ENCODE measurements at regions not wholly inside any gene's neighbourhood (a gene's known extent, or its start where the extent isn't known, plus 50 kb on each side); places are given as distances from the start of the nearest gene placed in this dataset.

GRCh38 chr2:155518094-155518493 lies 814.4 kb downstream of the NR4A2 start:
- no peak overlapping the region for H2AFZ ChIP-seq (ENCODE audit: low read depth)
- POLR2A ChIA-PET = no interaction called here
- no peak overlapping the region for H3K9ac ChIP-seq
- no peaks in the 10 kb centered on the region for H3K79me2 ChIP-seq (ENCODE audit: insufficient read depth)
- WGBS (ENCODE audit: low lambda C conversion rate) = 4% methylated on average over 3 of the region's 3 CpGs
- no peaks in the 10 kb centered on the region for H3K36me3 ChIP-seq (replicated peaks in 1 of 2; ENCODE audit: control insufficient read depth in 1 of 2, insufficient read depth in 2 of 2, low read length in 1 of 2)
- H3K4me1 ChIP-seq (ENCODE audit: control insufficient read depth in 1 of 2, insufficient read depth in 2 of 2, low read depth in 1 of 2, low read length in 1 of 2) = no peaks in the 10 kb centered on the region
- TF ChIP-seq FOXM1 (IDR thresholded peaks at IDR 0.05; ENCODE audit: low read depth) (no peak), TCF12 (IDR thresholded peaks at IDR 0.05) (no peak), FOSL2 (IDR thresholded peaks at IDR 0.05; ENCODE audit: borderline replicate concordance, low read depth) (no peak), RAD21 (IDR thresholded peaks at IDR 0.05; ENCODE audit: low read length) (no peak), YY1 (IDR thresholded peaks at IDR 0.05; ENCODE audit: low read depth) (no peak), EP300 (IDR thresholded peaks at IDR 0.05; ENCODE audit: borderline replicate concordance in 1 of 2, low read depth in 1 of 2, low read length in 1 of 2) (no peak), CHD2 (IDR thresholded peaks at IDR 0.05; ENCODE audit: low read length, partially characterized antibody) (no peak)
- TF ChIP-seq, protein P1, sequence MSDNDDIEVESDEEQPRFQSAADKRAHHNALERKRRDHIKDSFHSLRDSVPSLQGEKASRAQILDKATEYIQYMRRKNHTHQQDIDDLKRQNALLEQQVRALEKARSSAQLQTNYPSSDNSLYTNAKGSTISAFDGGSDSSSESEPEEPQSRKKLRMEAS (IDR thresholded peaks at IDR 0.05; ENCODE audit: low read depth) = no peak
- TF ChIP-seq, protein P2, sequence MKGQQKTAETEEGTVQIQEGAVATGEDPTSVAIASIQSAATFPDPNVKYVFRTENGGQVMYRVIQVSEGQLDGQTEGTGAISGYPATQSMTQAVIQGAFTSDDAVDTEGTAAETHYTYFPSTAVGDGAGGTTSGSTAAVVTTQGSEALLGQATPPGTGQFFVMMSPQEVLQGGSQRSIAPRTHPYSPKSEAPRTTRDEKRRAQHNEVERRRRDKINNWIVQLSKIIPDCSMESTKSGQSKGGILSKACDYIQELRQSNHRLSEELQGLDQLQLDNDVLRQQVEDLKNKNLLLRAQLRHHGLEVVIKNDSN (IDR thresholded peaks at IDR 0.05; ENCODE audit: borderline replicate concordance, low read depth) = no peak
- no peaks in the 10 kb centered on the region for H3K9me2 ChIP-seq
- CTCF ChIA-PET = no interaction called here
- no peak for DNase-seq
- no peak overlapping the region for H3K27ac ChIP-seq (ENCODE audit: low read depth in 2 of 2, low read length in 1 of 2)
- no peak overlapping the region for H3K4me2 ChIP-seq
- no peaks in the 10 kb centered on the region for H3F3A ChIP-seq (replicated peaks; ENCODE audit: insufficient read depth)
- H3K27me3 ChIP-seq (ENCODE audit: insufficient read depth) = 0 out of 2 replicates have a peak, but pooled peaks cover 5% of the 10 kb centered on the region
- no peaks in the 10 kb centered on the region for H3K9me3 ChIP-seq
- no peak overlapping the region for H3K4me3 ChIP-seq (ENCODE audit: low read depth in 2 of 2, low read length in 1 of 2)
- H4K20me1 ChIP-seq (ENCODE audit: insufficient read depth) = no peaks in the 10 kb centered on the region

GRCh38 chr2:155517362-155517761 lies 815.2 kb downstream of the NR4A2 start:
- Histone ChIP-seq H3K27ac (ENCODE audit: low read depth in 2 of 2, low read length in 1 of 2) (no peak overlapping the region), H2AFZ (ENCODE audit: low read depth) (no peak overlapping the region), H3K4me3 (ENCODE audit: low read depth in 2 of 2, low read length in 1 of 2) (no peak overlapping the region), H4K20me1 (ENCODE audit: insufficient read depth) (no peaks in the 10 kb centered on the region), H3F3A (replicated peaks; ENCODE audit: insufficient read depth) (no peaks in the 10 kb centered on the region), H3K9me2 (no peaks in the 10 kb centered on the region), H3K27me3 (ENCODE audit: insufficient read depth) (0 out of 2 replicates have a peak, but pooled peaks cover 5% of the 10 kb centered on the region), H3K79me2 (ENCODE audit: insufficient read depth) (no peaks in the 10 kb centered on the region), H3K9me3 (no peaks in the 10 kb centered on the region), H3K4me2 (no peak overlapping the region), H3K9ac (no peak overlapping the region), H3K36me3 (replicated peaks in 1 of 2; ENCODE audit: control insufficient read depth in 1 of 2, insufficient read depth in 2 of 2, low read length in 1 of 2) (no peaks in the 10 kb centered on the region), H3K4me1 (ENCODE audit: control insufficient read depth in 1 of 2, insufficient read depth in 2 of 2, low read depth in 1 of 2, low read length in 1 of 2) (no peaks in the 10 kb centered on the region)
- TF ChIP-seq NFIC (IDR thresholded peaks at IDR 0.05; ENCODE audit: borderline replicate concordance) = no peak
- no peak for TF ChIP-seq SMC3 (IDR thresholded peaks at IDR 0.05; ENCODE audit: low read depth, low read length)
- no peak for TF ChIP-seq TCF12 (IDR thresholded peaks at IDR 0.05)
- TF ChIP-seq EZH2phosphoT487 (IDR thresholded peaks at IDR 0.05; ENCODE audit: borderline replicate concordance, low read depth) = no peak
- no peak for TF ChIP-seq FOXJ3 (CRISPR knock-in tag; IDR thresholded peaks at IDR 0.05)
- TF ChIP-seq, protein P2 (IDR thresholded peaks at IDR 0.05; ENCODE audit: borderline replicate concordance, low read depth) = no peak
- TF ChIP-seq EP300 (IDR thresholded peaks at IDR 0.05; ENCODE audit: borderline replicate concordance in 1 of 2, low read depth in 1 of 2, low read length in 1 of 2) = no peak
- TF ChIP-seq TAF1 (IDR thresholded peaks at IDR 0.05; ENCODE audit: borderline replicate concordance, low read depth, low read length) = no peak
- TF ChIP-seq, protein P3, sequence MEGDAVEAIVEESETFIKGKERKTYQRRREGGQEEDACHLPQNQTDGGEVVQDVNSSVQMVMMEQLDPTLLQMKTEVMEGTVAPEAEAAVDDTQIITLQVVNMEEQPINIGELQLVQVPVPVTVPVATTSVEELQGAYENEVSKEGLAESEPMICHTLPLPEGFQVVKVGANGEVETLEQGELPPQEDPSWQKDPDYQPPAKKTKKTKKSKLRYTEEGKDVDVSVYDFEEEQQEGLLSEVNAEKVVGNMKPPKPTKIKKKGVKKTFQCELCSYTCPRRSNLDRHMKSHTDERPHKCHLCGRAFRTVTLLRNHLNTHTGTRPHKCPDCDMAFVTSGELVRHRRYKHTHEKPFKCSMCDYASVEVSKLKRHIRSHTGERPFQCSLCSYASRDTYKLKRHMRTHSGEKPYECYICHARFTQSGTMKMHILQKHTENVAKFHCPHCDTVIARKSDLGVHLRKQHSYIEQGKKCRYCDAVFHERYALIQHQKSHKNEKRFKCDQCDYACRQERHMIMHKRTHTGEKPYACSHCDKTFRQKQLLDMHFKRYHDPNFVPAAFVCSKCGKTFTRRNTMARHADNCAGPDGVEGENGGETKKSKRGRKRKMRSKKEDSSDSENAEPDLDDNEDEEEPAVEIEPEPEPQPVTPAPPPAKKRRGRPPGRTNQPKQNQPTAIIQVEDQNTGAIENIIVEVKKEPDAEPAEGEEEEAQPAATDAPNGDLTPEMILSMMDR (IDR thresholded peaks at IDR 0.05) = no peak
- no peak for TF ChIP-seq SIN3A (IDR thresholded peaks at IDR 0.05; ENCODE audit: borderline replicate concordance, low read depth, low read length)
- TF ChIP-seq POLR2AphosphoS5 (IDR thresholded peaks at IDR 0.05; ENCODE audit: low read depth, low read length) = no peak
- no peak for TF ChIP-seq FOXM1 (IDR thresholded peaks at IDR 0.05; ENCODE audit: low read depth)
- TF ChIP-seq GABPA (IDR thresholded peaks at IDR 0.05; ENCODE audit: low read depth) = no peak
- no peak for TF ChIP-seq RAD21 (IDR thresholded peaks at IDR 0.05; ENCODE audit: low read length)
- TF ChIP-seq, protein P4, sequence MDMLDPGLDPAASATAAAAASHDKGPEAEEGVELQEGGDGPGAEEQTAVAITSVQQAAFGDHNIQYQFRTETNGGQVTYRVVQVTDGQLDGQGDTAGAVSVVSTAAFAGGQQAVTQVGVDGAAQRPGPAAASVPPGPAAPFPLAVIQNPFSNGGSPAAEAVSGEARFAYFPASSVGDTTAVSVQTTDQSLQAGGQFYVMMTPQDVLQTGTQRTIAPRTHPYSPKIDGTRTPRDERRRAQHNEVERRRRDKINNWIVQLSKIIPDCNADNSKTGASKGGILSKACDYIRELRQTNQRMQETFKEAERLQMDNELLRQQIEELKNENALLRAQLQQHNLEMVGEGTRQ (IDR thresholded peaks at IDR 0.05; ENCODE audit: borderline replicate concordance, low read depth, low read length) = no peak
- no peak for TF ChIP-seq ELF1 (IDR thresholded peaks at IDR 0.05)
- TF ChIP-seq YY1 (IDR thresholded peaks at IDR 0.05; ENCODE audit: low read depth) = no peak
- no peak for TF ChIP-seq NRF1 (IDR thresholded peaks at IDR 0.05; ENCODE audit: low read depth, low read length)
- no peak for TF ChIP-seq FOSL2 (IDR thresholded peaks at IDR 0.05; ENCODE audit: borderline replicate concordance, low read depth)
- no peak for TF ChIP-seq IRF3 (IDR thresholded peaks at IDR 0.05; ENCODE audit: low read depth, low read length)
- ChIA-PET CTCF (no interaction called here), POLR2A (no interaction called here)
- no peak for DNase-seq
- 3% methylated on average over 1 of the region's 1 CpG for WGBS (ENCODE audit: low lambda C conversion rate)
